Liver (tissue), 8 donors: ENCODE measurements at regions not wholly inside any gene's neighbourhood (a gene's known extent, or its start where the extent isn't known, plus 50 kb on each side); places are given as distances from the start of the nearest gene placed in this dataset.

Experiments used
- DNase-seq: peaks from one replicate; pipeline ENCODE4 v3.0.0-alpha.2; 2017; ENCODE audit warnings: low spot score
- H3K27ac ChIP-seq, 2 donors: one replicate each; pipeline ENCODE4 v1.7.0; 2013; ENCODE audit warnings: inconsistent platforms in 2 of 2, low read length in 2 of 2, control low read depth in 1 of 2, low read depth in 1 of 2, mild to moderate bottlenecking in 1 of 2
- H3K27me3 ChIP-seq, 4 donors: one replicate each; pipeline versions ENCODE4 v1.6.1 to v1.7.0; 2013; ENCODE audit warnings: low read length in 3 of 4, inconsistent platforms in 1 of 4, mild to moderate bottlenecking in 1 of 4, moderate library complexity in 1 of 4; ENCODE audit not compliant: control insufficient read depth in 4 of 4, insufficient read depth in 4 of 4
- H3K36me3 ChIP-seq, 4 donors: one replicate each; pipeline versions ENCODE4 v1.6.1 to v1.7.0; 2013; ENCODE audit warnings: low read length in 3 of 4, mild to moderate bottlenecking in 3 of 4, low read depth in 1 of 4, moderate library complexity in 1 of 4; ENCODE audit not compliant: control insufficient read depth in 4 of 4, insufficient read depth in 3 of 4
- H3K4me1 ChIP-seq, 4 donors: one replicate each; pipeline versions ENCODE4 v1.6.1 to v1.7.0; 2013; ENCODE audit warnings: low read length in 3 of 4, mild to moderate bottlenecking in 3 of 4, moderate library complexity in 1 of 4; ENCODE audit not compliant: control insufficient read depth in 4 of 4, insufficient read depth in 4 of 4
- H3K4me3 ChIP-seq, 3 donors: one replicate each; pipeline versions ENCODE4 v1.6.1 to v1.7.0; 2013; ENCODE audit warnings: low read length in 3 of 3, control low read depth in 1 of 3, low read depth in 1 of 3, mild to moderate bottlenecking in 1 of 3
- H3K9ac ChIP-seq, 2 donors: one replicate each; pipeline ENCODE4 v1.7.0; 2013; ENCODE audit warnings: low read length in 2 of 2, mild to moderate bottlenecking in 2 of 2, moderate library complexity in 2 of 2, control low read depth in 1 of 2, low read depth in 1 of 2
- H3K9me3 ChIP-seq, 4 donors: one replicate each; pipeline versions ENCODE4 v1.6.1 to v1.7.0; 2013; ENCODE audit warnings: low read length in 3 of 4; ENCODE audit not compliant: control insufficient read depth in 4 of 4
- EGR1 ChIP-seq, 2 donors: IDR thresholded peaks; 2 replicates each; pipeline ENCODE4 v1.6.1; 2016 to 2018; ENCODE audit warnings: antibody characterized with exemption in 2 of 2, low read depth in 2 of 2
- FOXA1 ChIP-seq: IDR thresholded peaks from 2 replicates; pipeline ENCODE4 v1.6.1; 2016; ENCODE audit warnings: antibody characterized with exemption
- FOXA2 ChIP-seq: IDR thresholded peaks from 2 replicates; pipeline ENCODE4 v1.6.1; 2016; ENCODE audit warnings: antibody characterized with exemption
- HNF4G ChIP-seq: IDR thresholded peaks from 2 replicates; pipeline ENCODE4 v1.6.1; 2016; ENCODE audit warnings: antibody characterized with exemption
- NR2F2 ChIP-seq: IDR thresholded peaks from 2 replicates; pipeline ENCODE4 v1.6.1; 2016; ENCODE audit warnings: antibody characterized with exemption
- RAD21 ChIP-seq, 2 donors: IDR thresholded peaks; 2 replicates each; pipeline ENCODE4 v1.6.1; 2016; ENCODE audit warnings: antibody characterized with exemption in 2 of 2, mild to moderate bottlenecking in 2 of 2
- RXRA ChIP-seq, 2 donors: IDR thresholded peaks; 2 replicates each; pipeline ENCODE4 v1.6.1; 2017 to 2018; ENCODE audit warnings: antibody characterized with exemption in 2 of 2, mild to moderate bottlenecking in 1 of 2
- SP1 ChIP-seq: IDR thresholded peaks from 2 replicates; pipeline ENCODE4 v1.6.1; 2018; ENCODE audit warnings: antibody characterized with exemption, mild to moderate bottlenecking
- TAF1 ChIP-seq: conservative IDR thresholded peaks from 2 replicates; pipeline ENCODE4 v1.6.1; 2016; ENCODE audit warnings: antibody characterized with exemption, mild to moderate bottlenecking
- YY1 ChIP-seq: IDR thresholded peaks from 2 replicates; pipeline ENCODE4 v1.6.1; 2016; ENCODE audit warnings: antibody characterized with exemption, mild to moderate bottlenecking
- WGBS: extraction: QIAGEN DNeasy Blood & Tissue Kit; methylation state at CpG from one replicate; pipeline ENCODE4 v1.1.7; 2013; 5-methylcytosine and 5-hydroxymethylcytosine counted together
- TF ChIP-seq, protein P1 (sequence below): fragments of 150-350 bp; IDR thresholded peaks from 2 replicates; pipeline ENCODE4 v1.5.1; 2017; ENCODE audit warnings: improper control_type of control experiment, low read depth, low read length; ENCODE audit not compliant: missing input control
- TF ChIP-seq, protein P2 (sequence below): IDR thresholded peaks from 2 replicates; pipeline ENCODE4 v1.6.1; 2016; ENCODE audit warnings: antibody characterized with exemption
- TF ChIP-seq, protein P3 (sequence below): IDR thresholded peaks from 2 replicates; pipeline ENCODE4 v1.6.1; 2016; ENCODE audit warnings: antibody characterized with exemption, mild to moderate bottlenecking
- TF ChIP-seq, protein P4 (sequence below): IDR thresholded peaks from 2 replicates; pipeline ENCODE4 v1.6.1; 2016; ENCODE audit warnings: antibody characterized with exemption
- donor health status: healthy.
- donor health status: healthy.
- donor health status: healthy.
- donor health status: healthy.
- donor health status: healthy.

DNA sequence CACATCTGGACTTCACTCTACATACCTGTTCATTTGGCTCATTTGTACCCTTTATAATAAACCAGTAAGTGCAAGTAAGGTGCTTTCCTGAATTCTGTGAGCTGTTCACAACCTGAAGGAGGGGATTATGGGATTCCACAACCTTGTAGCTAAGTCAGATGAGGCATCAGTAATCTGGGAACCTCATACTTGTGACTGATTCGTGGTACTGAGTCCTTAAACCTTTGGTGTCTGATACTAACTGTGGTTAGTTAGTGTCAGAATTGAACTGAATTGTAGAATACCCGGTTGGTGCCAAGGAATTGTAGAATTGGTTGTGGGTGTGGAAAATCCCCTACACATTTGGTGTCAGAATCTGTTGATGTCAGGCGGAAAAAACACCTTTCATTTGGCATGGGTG, 83.4 kb downstream of the TMX1 start:
- H3K27me3 ChIP-seq, result no peaks in the 10 kb centered on the region

DNA sequence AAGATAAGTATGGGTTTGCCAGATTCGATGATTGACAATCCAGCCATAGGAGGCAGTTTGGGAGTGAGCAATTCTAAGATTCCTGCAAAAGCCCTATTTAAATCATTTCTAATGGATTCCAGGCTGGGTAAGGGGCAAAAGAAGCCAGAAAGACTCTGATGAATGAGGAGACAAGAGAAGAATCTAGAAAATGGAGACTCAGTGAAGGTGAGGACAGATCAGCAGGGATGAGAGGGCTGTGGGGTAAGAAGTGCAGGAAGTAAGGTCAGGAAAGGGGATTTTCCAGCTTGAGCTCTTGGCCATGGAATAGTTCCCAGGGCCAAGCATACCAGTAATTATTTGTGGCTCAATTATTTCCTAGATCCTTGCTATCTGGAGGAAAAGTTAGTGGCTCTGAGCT, 87.3 kb downstream of the TMX1 start:
- no peak overlapping the region for H3K4me3 ChIP-seq
- no peaks in the 10 kb centered on the region for H3K9me3 ChIP-seq
- H3K4me1 ChIP-seq, result no peaks in the 10 kb centered on the region
- no peak overlapping the region for H3K27ac ChIP-seq
- H3K36me3 ChIP-seq, result no peaks in the 10 kb centered on the region
- DNase-seq, result no peak
- no peak overlapping the region for H3K9ac ChIP-seq
- TF ChIP-seq NR2F2 (peak; percentile 10), TAF1 (no peak)
- WGBS, result 88% methylated on average over 1 of the region's 1 CpG
- no peaks in the 10 kb centered on the region for H3K27me3 ChIP-seq

More for the DNA sequence above, 83.4 kb downstream of the TMX1 start:
- no peak overlapping the region for H3K9ac ChIP-seq
- no peaks in the 10 kb centered on the region for H3K4me1 ChIP-seq
- H3K9me3 ChIP-seq, result no peaks in the 10 kb centered on the region
- H3K27ac ChIP-seq, result no peak overlapping the region
- 87% methylated on average over 3 of the region's 3 CpGs for WGBS
- H3K36me3 ChIP-seq, result no peaks in the 10 kb centered on the region
- DNase-seq, result no peak
- TF ChIP-seq, protein P1, sequence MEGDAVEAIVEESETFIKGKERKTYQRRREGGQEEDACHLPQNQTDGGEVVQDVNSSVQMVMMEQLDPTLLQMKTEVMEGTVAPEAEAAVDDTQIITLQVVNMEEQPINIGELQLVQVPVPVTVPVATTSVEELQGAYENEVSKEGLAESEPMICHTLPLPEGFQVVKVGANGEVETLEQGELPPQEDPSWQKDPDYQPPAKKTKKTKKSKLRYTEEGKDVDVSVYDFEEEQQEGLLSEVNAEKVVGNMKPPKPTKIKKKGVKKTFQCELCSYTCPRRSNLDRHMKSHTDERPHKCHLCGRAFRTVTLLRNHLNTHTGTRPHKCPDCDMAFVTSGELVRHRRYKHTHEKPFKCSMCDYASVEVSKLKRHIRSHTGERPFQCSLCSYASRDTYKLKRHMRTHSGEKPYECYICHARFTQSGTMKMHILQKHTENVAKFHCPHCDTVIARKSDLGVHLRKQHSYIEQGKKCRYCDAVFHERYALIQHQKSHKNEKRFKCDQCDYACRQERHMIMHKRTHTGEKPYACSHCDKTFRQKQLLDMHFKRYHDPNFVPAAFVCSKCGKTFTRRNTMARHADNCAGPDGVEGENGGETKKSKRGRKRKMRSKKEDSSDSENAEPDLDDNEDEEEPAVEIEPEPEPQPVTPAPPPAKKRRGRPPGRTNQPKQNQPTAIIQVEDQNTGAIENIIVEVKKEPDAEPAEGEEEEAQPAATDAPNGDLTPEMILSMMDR, result no peak
- TF ChIP-seq RXRA (IDR thresholded peaks at IDR 0.05), result no peak
- TF ChIP-seq FOXA2, result no peak
- TF ChIP-seq FOXA1, result no peak
- TF ChIP-seq, protein P2, sequence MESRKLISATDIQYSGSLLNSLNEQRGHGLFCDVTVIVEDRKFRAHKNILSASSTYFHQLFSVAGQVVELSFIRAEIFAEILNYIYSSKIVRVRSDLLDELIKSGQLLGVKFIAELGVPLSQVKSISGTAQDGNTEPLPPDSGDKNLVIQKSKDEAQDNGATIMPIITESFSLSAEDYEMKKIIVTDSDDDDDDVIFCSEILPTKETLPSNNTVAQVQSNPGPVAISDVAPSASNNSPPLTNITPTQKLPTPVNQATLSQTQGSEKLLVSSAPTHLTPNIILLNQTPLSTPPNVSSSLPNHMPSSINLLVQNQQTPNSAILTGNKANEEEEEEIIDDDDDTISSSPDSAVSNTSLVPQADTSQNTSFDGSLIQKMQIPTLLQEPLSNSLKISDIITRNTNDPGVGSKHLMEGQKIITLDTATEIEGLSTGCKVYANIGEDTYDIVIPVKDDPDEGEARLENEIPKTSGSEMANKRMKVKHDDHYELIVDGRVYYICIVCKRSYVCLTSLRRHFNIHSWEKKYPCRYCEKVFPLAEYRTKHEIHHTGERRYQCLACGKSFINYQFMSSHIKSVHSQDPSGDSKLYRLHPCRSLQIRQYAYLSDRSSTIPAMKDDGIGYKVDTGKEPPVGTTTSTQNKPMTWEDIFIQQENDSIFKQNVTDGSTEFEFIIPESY, result no peak
- TF ChIP-seq YY1, result no peak
- TF ChIP-seq EGR1 (IDR thresholded peaks at IDR 0.05; ENCODE audit: low read depth in 2 of 2), result no peak
- TF ChIP-seq HNF4G, result no peak
- no peak for TF ChIP-seq RAD21 (IDR thresholded peaks at IDR 0.05)
- no peak for TF ChIP-seq SP1
- no peak for TF ChIP-seq TAF1
- no peak overlapping the region for H3K4me3 ChIP-seq

DNA sequence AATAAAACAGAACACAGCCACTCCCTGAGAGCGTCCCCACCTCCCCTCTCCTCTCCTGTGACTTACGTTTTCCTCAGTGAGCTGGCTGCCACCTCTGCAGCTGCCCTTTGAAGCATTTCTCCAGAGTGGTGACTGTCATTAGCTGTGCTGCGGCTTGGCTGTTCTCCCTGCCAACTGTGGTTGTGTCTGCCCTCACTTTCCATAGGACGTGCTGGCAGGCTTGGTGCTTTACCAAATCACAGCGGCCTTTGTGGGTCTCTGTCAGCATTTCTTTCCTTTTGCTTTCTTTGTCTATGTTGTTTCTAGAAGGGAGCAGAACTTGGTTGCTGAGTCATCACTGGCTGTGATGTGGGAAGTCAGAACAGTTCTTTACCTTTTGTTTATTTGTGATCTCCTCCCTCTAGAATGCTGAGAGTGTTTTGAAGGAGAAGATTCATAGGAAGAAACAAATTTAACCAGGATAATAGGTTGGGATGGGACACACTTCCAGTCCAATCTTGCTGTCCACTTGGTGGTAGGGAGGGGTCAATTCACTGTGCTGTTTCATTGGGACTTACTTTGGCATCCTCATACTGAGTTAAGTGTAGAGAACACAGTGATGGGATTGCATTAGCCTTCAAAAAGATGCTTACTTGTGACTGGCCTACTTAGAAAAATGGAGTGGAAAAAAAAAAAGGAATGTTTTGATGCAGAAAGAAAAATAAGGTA, 88.2 kb downstream of the TMX1 start:
- no peak for DNase-seq
- H3K36me3 ChIP-seq, result no peaks in the 10 kb centered on the region
- WGBS, result 59% methylated on average over 5 of the region's 5 CpGs
- TF ChIP-seq RXRA (IDR thresholded peaks at IDR 0.05), result no peak
- TF ChIP-seq HNF4G, result no peak
- TF ChIP-seq, protein P3, sequence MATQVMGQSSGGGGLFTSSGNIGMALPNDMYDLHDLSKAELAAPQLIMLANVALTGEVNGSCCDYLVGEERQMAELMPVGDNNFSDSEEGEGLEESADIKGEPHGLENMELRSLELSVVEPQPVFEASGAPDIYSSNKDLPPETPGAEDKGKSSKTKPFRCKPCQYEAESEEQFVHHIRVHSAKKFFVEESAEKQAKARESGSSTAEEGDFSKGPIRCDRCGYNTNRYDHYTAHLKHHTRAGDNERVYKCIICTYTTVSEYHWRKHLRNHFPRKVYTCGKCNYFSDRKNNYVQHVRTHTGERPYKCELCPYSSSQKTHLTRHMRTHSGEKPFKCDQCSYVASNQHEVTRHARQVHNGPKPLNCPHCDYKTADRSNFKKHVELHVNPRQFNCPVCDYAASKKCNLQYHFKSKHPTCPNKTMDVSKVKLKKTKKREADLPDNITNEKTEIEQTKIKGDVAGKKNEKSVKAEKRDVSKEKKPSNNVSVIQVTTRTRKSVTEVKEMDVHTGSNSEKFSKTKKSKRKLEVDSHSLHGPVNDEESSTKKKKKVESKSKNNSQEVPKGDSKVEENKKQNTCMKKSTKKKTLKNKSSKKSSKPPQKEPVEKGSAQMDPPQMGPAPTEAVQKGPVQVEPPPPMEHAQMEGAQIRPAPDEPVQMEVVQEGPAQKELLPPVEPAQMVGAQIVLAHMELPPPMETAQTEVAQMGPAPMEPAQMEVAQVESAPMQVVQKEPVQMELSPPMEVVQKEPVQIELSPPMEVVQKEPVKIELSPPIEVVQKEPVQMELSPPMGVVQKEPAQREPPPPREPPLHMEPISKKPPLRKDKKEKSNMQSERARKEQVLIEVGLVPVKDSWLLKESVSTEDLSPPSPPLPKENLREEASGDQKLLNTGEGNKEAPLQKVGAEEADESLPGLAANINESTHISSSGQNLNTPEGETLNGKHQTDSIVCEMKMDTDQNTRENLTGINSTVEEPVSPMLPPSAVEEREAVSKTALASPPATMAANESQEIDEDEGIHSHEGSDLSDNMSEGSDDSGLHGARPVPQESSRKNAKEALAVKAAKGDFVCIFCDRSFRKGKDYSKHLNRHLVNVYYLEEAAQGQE, result no peak
- TF ChIP-seq, protein P4, sequence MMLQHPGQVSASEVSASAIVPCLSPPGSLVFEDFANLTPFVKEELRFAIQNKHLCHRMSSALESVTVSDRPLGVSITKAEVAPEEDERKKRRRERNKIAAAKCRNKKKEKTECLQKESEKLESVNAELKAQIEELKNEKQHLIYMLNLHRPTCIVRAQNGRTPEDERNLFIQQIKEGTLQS, result no peak
- TF ChIP-seq RAD21 (IDR thresholded peaks at IDR 0.05), result no peak
- TF ChIP-seq, protein P1, result no peak
- no peaks in the 10 kb centered on the region for H3K4me1 ChIP-seq
- H3K27me3 ChIP-seq, result no peaks in the 10 kb centered on the region
- H3K27ac ChIP-seq, result no peak overlapping the region
- no peak overlapping the region for H3K4me3 ChIP-seq
- H3K9ac ChIP-seq, result no peak overlapping the region
- no peaks in the 10 kb centered on the region for H3K9me3 ChIP-seq
